ELR (cell line): ENCODE measurements at regions not wholly inside any gene's neighbourhood (a gene's known extent, or its start where the extent isn't known, plus 50 kb on each side); places are given as distances from the start of the nearest gene placed in this dataset.
"Not testable (repeated sequence)": the region's sequence is repeated elsewhere in the genome, so short reads cannot be mapped to it uniquely, and the experiment has no call there.

ENCODE experiments used
- DNase-seq: peaks from one replicate; pipeline ENCODE4 v3.0.0-alpha.2; 2015; ENCODE audit warnings: low read depth

DNA sequence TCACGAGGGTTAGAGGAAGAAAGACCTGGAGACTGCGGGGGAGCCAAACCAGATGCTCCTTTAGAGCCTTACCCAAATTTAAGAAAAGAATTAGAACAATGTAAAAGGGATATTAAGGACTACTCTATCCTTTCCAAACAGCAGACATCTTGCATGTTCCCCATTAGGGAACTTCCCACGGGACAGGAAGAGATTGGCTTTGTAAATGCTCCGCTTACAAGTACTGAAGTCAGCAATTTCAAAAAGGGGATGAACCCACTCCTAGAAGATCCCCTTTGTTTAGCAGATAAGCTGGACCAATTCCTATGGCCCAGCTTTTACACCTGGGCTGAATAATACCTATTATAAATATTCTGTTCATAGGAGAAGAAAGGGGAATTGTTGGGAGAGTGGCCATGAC lies 74.2 kb downstream of the APOBEC1 start:
- DNase-seq, result no peak

DNA sequence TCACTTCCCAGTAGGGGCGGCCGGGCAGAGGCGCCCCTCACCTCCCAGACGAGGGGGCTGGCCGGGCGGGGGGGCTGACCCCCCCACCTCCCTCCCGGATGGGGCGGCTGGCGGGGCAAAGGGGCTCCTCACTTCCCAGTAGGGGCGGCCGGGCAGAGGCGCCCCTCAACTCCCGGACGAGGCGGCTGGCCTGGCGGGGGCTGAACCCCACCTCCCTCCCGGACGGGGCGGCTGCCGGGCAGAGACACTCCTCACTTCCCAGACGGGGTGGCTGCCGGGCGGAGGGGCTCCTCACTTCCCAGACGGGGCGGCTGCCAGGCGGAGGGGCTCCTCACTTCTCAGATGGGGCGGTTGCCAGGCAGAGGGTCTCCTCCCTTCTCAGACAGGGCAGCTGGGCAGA lies 75.6 kb downstream of the APOBEC1 start:
- DNase-seq, result not testable (repeated sequence)

DNA sequence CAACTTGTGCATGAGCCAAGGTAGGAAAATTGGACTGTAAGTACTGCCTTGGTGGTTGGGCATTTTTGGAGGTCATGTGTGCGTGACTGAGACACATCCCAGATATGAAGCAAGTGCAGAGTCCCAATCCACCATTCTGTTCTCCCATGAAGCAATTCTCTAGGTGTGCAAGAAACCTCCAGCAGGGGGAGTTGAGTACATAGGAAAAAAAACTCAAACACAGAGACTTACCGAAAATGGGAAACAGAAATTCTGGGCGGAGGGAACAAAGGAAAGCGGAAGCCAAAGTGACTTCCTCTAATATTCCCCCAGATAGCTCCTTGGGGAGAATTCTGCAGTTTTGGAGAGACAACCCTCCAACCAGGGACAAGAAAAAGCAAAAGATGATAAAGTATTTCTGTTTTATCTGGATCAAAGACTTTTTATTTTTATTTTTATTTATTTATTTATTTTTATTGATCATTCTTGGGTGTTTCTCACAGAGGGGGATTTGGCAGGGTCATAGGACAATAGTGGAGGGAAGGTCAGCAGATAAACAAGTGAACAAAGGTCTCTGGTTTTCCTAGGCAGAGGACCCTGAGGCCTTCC lies 76.9 kb downstream of the APOBEC1 start:
- peak; percentile 72 for DNase-seq

DNA sequence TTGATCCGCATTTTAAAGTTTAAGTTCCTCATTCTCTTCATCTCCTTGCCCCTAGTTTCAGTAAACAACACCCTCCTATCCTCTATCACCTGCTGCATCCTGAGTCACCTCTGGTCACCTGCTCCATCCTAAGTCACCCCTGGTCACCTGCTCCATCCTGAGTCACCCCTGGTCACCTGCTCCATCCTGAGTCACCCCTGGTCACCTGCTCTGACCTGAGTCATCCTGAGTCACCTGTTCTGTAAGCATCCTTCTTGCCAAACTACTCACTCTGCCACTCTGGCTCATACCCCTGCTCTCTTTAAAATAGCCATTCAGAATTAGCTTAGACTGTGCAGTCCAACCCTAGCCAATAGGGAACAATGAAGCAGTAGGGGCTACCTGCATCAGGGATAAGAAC lies 80.6 kb upstream of the CD163 start:
- peak; percentile 34 for DNase-seq

DNA sequence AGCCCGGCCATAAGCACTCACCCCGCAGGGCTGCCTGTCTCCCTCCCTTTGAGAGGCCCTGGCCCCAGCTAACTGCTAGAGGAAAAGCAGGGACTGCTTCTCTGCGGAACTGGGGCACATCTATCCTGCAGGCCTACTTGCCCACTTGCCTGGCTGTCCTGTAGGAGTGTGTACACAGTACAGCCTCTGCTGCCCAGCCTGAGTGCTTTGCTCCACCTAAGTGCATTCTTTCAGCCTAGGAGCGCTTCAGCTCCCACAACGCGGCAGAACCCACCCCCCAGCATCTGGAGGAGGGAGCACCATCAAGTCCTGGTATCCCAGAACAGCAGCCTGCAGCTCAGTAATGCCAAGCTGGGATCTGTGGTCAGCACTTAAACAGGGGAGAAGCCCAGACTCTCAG lies 79.9 kb upstream of the CD163 start:
- DNase-seq, result no peak

DNA sequence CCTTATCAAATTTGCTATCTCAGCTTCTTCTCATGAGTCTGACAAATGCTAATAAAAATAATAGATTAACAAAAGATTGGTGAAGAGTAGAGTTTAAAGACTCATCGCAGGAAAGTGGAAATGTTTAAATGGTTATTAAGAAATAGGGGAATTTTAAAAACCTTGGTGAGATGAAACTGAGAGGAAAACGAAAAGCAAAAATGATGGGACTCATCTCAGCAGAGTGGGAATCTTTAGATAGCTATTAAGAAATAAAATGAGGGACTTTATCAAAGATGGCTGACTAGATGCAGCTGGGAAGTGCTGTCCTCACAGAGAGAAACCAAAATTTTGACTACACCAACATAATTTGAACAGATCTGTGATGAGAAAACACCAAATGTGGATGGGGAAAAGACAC lies 79.2 kb upstream of the CD163 start:
- no peak for DNase-seq

DNA sequence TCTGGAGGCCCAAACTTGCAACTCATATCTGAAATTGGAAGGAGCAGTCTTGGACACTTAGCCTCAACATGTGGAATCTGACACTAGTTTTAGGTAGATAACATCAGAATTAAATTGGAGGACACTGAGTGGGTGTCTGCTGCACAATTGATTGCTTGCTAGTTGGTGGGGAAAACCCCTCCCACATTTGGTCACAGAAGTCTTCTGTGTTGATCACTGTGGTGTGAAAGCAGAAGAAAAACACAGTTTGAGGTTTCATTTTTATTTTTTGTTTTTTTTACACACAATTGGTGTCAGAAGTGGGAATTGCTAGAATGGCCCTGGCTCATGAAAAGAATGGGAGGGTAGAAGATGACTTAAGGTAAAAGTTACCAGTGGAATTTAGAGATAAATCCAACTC lies 78.0 kb upstream of the CD163 start:
- DNase-seq, result no peak

DNA sequence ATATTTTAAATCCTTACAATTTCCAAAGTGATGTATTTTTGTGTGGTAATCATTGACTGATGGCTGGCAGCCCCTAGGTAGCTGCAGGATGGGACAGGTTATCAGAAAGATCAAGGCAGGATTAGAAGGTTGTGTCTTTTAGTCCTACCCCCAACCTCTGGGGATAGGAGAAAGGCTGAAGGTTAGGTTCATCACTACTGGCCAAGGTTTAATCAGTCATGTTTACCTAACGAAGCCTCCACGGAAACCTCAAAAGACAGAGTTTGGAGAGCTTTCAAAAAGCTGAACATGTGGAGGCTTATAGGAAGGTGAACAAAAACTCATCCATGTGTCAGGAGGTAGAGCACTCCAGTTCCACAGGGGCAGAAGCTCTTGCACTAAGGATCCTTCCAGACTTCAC lies 77.5 kb upstream of the CD163 start:
- DNase-seq, result no peak

DNA sequence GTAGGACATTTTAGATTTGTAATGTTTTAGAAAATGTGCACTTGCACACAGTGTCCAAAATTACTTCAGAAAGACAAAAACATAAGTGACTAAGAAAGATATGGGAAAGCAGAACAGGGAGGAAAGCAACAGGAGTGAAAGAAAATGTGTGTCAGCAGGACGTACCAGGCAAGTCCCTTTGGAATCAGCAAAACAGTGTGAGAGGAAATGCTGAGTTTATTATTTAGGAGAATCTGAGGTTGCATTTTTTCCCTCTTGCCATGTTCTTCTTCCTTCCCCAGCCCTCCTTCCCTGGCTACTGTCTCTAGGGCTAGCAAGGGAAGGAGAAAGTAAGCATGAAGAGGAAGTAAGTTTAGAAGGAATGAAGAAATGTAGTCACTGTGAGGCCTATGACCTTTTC lies 67.7 kb upstream of the CD163 start:
- DNase-seq, result no peak

DNA sequence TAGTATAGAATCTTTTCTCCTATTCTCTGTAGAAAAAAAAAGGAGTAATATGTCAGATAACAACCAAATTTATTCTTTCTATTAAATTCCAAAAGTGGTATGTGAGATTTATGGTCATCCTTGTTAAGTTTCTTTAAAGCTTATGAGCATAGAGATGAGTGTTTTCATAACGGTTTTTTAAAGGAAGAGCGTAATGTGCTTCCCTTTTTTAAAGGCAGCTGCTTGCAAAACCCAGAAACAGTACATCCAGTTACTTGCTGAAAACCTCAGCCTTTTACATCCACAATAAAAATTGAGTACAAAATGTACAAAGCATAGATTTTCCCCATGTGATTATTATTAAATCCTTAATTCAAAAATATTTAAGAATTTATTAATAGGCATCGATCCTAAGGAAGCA lies 53.6 kb upstream of the CD163 start:
- no peak for DNase-seq

DNA sequence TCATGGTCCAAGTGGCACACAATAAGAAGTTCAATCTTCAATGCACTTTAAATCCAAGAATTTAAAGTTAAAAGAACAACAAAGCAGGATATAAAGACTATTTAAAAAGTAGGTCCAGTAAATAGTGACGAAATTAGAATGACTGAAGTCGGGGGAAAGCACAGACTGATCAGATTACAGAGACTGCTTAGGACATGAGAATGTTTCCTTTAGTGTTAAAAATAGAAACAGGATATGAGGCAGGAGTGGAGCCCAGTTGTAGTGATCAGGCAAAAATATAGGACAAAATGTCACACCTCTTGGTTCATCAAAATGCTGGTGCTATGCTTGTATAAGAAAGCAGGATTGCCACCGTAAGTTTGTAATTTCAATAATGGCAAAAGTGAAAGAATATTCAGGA lies 52.2 kb upstream of the CD163 start:
- DNase-seq, result peak; percentile 63

DNA sequence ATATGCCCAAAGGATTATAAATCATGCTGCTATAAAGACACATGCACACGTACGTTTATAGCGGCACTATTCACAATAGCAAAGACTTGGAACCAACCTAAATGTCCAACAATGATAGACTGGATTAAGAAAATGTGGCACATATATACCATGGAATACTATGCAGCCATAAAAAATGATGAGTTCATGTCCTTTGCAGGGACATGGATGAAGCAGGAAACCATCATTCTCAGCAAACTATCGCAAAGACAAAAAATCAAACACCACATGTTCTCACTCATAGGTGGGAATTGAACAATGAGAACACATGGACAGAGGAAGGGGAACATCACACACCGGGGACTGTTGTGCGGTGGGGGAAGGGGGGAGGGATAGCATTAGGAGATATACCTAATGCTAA lies 51.3 kb upstream of the CD163 start:
- not testable (repeated sequence) for DNase-seq
